ENCODE measurements at regions not wholly inside any gene's neighbourhood (a gene's known extent, or its start where the extent isn't known, plus 50 kb on each side); places are given as distances from the start of the nearest gene placed in this dataset.

DNA sequence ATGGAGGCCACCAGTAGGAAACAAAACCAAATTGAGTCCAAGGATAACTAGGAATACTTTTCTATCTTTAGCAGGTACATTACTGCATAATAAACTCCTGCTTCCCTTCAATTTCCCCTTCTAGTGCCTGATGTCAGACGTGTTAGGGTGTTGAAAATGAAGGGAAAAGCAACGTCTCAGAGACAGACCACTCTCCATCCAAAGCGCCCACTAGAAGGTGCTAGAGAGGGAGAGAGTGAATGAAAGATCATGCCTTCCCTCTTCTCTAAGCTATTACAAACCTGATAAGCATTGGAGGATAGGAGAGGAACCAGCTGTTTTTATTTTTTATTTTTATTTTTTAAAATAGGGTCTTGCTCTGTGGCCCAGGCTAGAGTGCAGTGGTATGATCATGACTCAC, 64.1 kb downstream of the ZNF641 start:
- Mint-ChIP-seq H3K27ac (no peak overlapping the region), H3K9me3 (no peaks in the 10 kb centered on the region), H3K27me3 (no peaks in the 10 kb centered on the region), H3K36me3 (ENCODE audit: low read depth) (no peaks in the 10 kb centered on the region), H3K4me1 (ENCODE audit: low read depth) (peaks cover 49% of the 10 kb centered on the region), H3K4me3 (no peak overlapping the region)
- intact Hi-C loops (cut with micrococcal nuclease) = no loop called here

DNA sequence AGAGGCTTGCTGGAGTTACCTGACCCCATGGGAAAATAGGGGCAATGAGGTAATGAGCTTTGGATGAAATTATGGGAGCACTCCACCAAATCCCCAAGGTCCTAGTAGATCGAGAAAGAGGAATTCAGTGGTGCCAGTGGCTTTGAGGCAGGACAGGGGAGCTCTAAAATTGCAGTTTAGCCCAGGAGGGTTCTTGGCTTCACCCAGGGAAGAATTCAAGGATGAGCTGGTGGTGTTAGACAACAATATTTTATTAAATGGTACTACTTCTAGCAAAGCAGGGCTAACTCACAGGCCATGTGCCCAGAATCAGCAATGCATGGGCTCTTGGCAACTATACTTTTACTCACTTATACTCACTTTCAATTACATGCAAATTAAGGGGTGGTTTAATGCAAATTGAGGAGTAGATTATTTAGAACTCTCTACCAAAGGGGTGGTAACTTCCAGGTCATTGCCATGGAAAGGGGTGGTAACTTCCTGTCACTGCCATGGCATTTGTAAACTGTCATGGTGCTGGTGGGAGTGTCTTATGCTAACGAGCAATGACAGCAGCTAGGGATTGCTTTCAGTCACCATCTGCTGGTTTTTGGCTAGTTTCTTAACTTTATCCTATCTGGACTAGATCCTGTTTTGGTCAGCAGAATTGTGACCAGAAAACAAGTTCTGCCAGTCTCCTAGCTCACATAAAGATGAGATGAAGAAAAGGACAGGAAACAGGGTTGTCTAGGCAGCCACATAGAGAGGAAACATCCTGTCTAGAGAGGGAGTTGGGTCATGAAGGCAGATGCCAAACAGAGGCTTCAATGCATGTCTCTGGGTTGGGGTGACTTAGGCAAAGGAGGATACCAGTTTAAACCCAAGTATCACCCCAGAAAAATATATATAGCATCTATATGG, 64.7 kb downstream of the ZNF641 start:
- H3K36me3 Mint-ChIP-seq (ENCODE audit: low read depth) = no peaks in the 10 kb centered on the region
- intact Hi-C loops (cut with micrococcal nuclease) = no loop called here
- H3K27ac Mint-ChIP-seq = peak overlapping the region; percentile 19
- H3K27me3 Mint-ChIP-seq = no peaks in the 10 kb centered on the region
- H3K9me3 Mint-ChIP-seq = no peaks in the 10 kb centered on the region
- H3K4me3 Mint-ChIP-seq = no peak overlapping the region
- peaks cover 50% of the 10 kb centered on the region for H3K4me1 Mint-ChIP-seq (ENCODE audit: low read depth)

DNA sequence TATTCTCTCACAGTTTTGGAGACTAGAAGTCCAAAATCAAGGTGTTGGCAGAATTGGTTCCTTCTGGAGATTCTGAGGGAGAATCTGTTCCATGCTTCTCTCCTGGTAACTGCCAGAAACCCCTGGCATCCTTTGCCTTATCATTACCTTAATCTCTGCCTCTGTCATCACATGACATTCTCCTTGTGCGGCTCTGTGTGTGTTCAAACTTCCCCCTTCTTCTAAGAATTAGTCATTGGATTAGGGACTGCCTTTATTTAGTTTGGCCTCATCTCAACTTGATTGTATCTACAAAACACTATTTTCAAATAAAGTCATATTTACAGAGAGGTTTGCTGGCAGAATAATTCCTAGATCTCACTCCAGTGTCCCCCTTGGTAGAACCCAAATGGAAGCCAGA, 68.9 kb downstream of the ZNF641 start:
- intact Hi-C loops (cut with micrococcal nuclease) = no loop called here
- Mint-ChIP-seq H3K4me3 (no peak overlapping the region), H3K9me3 (peaks cover 3% of the 10 kb centered on the region), H3K27ac (peak overlapping the region; percentile 70), H3K4me1 (ENCODE audit: low read depth) (peaks cover 75% of the 10 kb centered on the region), H3K36me3 (ENCODE audit: low read depth) (peaks cover under 1% of the 10 kb centered on the region), H3K27me3 (no peaks in the 10 kb centered on the region)

DNA sequence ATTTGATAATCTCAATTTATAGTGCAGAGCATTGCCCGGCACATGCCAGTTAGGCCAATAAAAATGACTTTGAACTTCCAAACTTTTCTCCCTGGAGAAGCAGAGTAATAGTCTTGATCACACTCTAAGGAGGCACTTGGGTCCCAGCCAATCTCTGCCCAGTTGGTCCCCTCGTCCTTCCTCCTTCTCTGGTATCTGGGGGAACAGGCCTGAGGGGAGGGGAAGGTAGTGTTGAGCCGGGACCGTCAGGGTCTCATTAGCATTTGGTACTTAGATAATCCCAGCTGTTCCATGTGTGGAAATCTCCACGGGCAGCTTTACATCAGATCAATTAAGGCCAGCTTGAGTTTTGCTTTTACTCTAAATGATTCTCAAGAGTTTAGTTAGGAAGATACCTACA, 70.1 kb downstream of the ZNF641 start:
- Mint-ChIP-seq H3K27me3 (no peaks in the 10 kb centered on the region), H3K4me1 (ENCODE audit: low read depth) (peaks cover 63% of the 10 kb centered on the region), H3K27ac (peak overlapping the region; percentile 82), H3K9me3 (peaks cover 10% of the 10 kb centered on the region), H3K4me3 (no peak overlapping the region), H3K36me3 (ENCODE audit: low read depth) (peaks cover 6% of the 10 kb centered on the region)
- intact Hi-C loops (cut with micrococcal nuclease) = no loop called here

DNA sequence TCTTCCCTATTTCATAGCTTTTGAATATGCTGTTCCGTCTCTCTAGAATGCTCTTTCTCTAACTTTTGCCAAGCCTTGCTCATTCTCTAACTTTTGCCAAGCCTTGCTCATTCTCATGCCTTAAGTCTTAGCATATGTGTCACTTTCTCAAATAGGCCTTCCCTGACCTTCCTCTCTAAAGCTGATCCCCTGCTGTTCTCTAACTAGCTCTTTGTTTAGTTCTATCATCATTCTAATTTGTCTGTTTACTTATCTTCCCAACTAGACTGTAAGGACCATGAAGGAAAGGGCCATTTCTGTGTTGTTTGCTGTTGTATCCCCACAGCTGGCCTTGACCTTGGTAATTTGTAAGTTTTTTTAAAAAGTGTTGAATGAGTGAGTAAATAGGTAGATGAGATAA, 71.1 kb downstream of the ZNF641 start:
- Mint-ChIP-seq H3K27me3 (no peaks in the 10 kb centered on the region), H3K9me3 (peaks cover 10% of the 10 kb centered on the region), H3K4me3 (no peak overlapping the region), H3K4me1 (ENCODE audit: low read depth) (peaks cover 63% of the 10 kb centered on the region), H3K27ac (peak overlapping the region; percentile 82), H3K36me3 (ENCODE audit: low read depth) (peaks cover 6% of the 10 kb centered on the region)
- intact Hi-C loops (cut with micrococcal nuclease) = no loop called here

DNA sequence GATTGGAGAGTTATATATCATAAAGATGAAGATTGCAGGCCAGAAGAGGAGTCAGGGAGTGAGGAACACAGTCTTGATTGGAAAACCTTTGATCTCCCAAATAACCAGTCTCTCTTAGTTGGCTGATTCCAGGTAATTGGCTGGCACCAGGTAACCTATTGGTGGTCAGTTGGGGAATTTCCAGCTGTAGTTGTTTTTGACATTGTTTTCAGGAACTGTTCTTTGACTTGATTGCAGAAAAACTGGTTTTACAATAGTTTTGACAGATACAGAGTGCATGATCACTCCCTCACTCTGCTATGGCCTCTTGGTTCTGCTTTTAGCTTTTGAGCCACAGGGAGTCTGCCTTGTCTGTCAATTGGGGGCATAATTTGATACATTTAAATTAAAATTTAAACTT, 71.6 kb downstream of the ZNF641 start:
- H3K9me3 Mint-ChIP-seq = peaks cover 11% of the 10 kb centered on the region
- intact Hi-C loops (cut with micrococcal nuclease) = no loop called here
- peaks cover 6% of the 10 kb centered on the region for H3K36me3 Mint-ChIP-seq (ENCODE audit: low read depth)
- no peak overlapping the region for H3K4me3 Mint-ChIP-seq
- H3K27ac Mint-ChIP-seq = peak overlapping the region; percentile 82
- H3K27me3 Mint-ChIP-seq = no peaks in the 10 kb centered on the region
- peaks cover 64% of the 10 kb centered on the region for H3K4me1 Mint-ChIP-seq (ENCODE audit: low read depth)

DNA sequence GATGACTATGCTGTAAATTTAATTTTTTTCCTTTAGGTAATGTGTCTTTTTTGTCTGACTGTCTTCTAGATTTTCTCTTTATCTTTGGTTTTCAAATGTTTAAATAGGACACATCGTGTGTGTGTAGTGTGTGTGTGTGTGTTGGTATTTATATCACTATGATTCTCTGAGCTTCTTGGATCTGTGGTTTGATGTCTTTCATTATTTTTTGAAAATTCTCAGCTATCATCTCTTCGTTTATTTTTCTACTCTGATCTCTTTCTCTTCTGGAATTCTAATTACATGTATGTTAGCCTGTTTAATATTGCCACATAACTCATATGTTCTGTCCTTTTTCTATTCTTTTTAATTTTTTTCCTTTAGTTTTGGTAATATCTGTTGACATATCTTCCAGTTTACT, 73.5 kb upstream of the OR10AD1 start:
- Mint-ChIP-seq H3K4me3 (no peak overlapping the region), H3K36me3 (ENCODE audit: low read depth) (peaks cover 6% of the 10 kb centered on the region), H3K27ac (no peak overlapping the region), H3K27me3 (peaks cover 2% of the 10 kb centered on the region), H3K4me1 (ENCODE audit: low read depth) (peaks cover 39% of the 10 kb centered on the region), H3K9me3 (peaks cover 24% of the 10 kb centered on the region)
- intact Hi-C loops (cut with micrococcal nuclease) = no loop called here

DNA sequence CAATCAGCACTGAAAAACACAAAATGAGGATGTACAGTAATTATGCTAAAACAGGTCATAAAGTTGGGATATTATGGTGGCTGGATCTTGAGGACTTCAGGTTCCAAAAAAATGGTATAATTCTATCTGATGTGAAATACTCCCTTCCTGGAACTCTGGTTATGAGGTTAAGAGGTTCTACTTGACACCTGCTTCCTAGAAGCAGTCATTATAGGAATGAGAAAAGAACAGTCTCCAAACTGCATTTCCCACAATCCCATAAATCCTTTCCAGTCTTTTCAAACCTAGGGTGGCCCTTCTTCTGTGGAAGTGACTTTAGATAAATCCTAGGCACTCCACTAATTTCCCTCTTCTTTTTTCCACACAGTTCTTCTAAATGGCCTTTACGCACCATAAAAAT, 63.7 kb upstream of the OR10AD1 start:
- intact Hi-C loops (cut with micrococcal nuclease) = no loop called here
- Mint-ChIP-seq H3K36me3 (ENCODE audit: low read depth) (no peaks in the 10 kb centered on the region), H3K27ac (no peak overlapping the region), H3K4me3 (no peak overlapping the region), H3K27me3 (no peaks in the 10 kb centered on the region), H3K9me3 (peaks cover 9% of the 10 kb centered on the region), H3K4me1 (ENCODE audit: low read depth) (peaks cover 34% of the 10 kb centered on the region)

DNA sequence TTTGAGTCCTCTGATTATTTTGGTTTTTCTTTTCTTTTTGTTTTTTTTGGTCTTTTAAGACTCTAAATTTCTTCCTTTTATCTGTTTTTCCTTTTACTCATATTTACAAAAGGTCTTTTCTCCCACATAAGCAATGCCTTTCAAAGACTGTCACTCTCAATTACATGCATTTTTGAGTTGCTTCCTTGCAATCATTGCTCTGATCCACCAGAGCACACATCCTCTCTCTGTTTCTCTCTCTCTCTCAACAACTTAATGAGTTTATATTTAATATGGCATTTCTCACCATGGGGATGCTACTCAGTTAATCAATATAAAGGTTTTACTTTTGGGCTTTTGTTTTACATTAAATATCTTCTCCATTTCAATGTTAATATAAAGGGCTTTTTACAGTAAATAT, 62.7 kb upstream of the OR10AD1 start:
- Mint-ChIP-seq H3K36me3 (ENCODE audit: low read depth) (no peaks in the 10 kb centered on the region), H3K4me3 (no peak overlapping the region), H3K9me3 (peaks cover 9% of the 10 kb centered on the region), H3K27me3 (no peaks in the 10 kb centered on the region), H3K4me1 (ENCODE audit: low read depth) (peaks cover 34% of the 10 kb centered on the region), H3K27ac (peak overlapping the region; percentile 47)
- intact Hi-C loops (cut with micrococcal nuclease) = no loop called here

DNA sequence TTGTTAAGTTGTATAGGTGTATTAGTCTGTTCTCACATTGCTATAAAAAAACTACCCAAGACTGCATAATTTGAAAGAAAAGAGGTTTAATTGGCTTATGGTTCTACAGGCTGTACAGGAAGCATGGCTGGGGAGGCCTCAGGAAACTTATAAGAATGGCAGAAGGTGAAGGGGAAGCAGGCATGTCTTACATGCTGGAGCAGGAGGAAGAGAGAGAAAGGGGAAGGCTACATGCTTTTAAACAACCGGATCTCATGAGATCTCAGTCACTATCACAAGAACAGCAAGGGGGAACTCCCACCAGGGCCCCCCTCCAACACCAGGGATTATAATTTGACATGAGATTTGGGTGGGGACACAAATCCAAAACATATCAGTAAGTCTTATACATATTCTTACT, 60.5 kb upstream of the OR10AD1 start:
- Mint-ChIP-seq H3K4me3 (no peak overlapping the region), H3K36me3 (ENCODE audit: low read depth) (no peaks in the 10 kb centered on the region), H3K27me3 (no peaks in the 10 kb centered on the region), H3K9me3 (peaks cover 9% of the 10 kb centered on the region), H3K4me1 (ENCODE audit: low read depth) (peaks cover 34% of the 10 kb centered on the region), H3K27ac (peak overlapping the region; percentile 52)
- intact Hi-C loops (cut with micrococcal nuclease) = no loop called here

DNA sequence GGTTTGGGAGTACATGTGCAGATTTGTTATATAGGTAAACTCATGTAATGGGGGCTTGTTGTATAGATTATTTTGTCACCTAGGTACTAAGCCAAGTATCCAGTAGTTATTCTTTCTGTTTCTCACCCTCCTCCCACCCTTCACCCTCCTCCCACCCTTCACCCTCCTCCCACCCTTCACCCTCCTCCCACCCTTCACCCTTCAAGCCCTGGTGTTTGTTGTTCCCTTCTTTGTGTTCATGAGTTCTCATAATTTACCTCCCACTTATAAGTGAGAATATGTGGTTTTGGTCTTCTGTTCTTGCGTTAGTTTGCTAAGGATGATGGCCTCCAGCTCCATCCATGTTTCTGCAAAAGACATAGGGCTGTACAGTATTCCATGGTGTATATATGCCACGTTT, 58.7 kb upstream of the OR10AD1 start:
- Mint-ChIP-seq H3K4me1 (ENCODE audit: low read depth) (peaks cover 26% of the 10 kb centered on the region), H3K27me3 (no peaks in the 10 kb centered on the region), H3K27ac (no peak overlapping the region), H3K36me3 (ENCODE audit: low read depth) (no peaks in the 10 kb centered on the region), H3K9me3 (no peaks in the 10 kb centered on the region), H3K4me3 (no peak overlapping the region)
- intact Hi-C loops (cut with micrococcal nuclease) = no loop called here
